ENCODE measurements at regions not wholly inside any gene's neighbourhood (a gene's known extent, or its start where the extent isn't known, plus 50 kb on each side); places are given as distances from the start of the nearest gene placed in this dataset.
"Not testable (repeated sequence)": the region's sequence is repeated elsewhere in the genome, so short reads cannot be mapped to it uniquely, and the experiment has no call there.

GRCh38 chr22:22346401-22347107 is 102.0 kb downstream of the VPREB1 start:
- no peak for DNase-seq

- no peak for DNase-seq
Measured at GRCh38 chr22:22348127-22348814, 103.7 kb downstream of the VPREB1 start.

- no peak for DNase-seq
Measured at GRCh38 chr22:22348815-22349454, 104.3 kb downstream of the VPREB1 start.

GRCh38 chr22:22349455-22349836 is 104.9 kb downstream of the VPREB1 start:
- DNase-seq, result no peak

GRCh38 chr22:22351366-22351765 is 106.8 kb downstream of the VPREB1 start:
- no peak for DNase-seq

GRCh38 chr22:22352371-22352999 is 107.9 kb downstream of the VPREB1 start:
- DNase-seq, result no peak

GRCh38 chr22:22355096-22355834 is 110.7 kb downstream of the VPREB1 start:
- DNase-seq, result no peak

- peak; percentile 63 for DNase-seq
Measured at GRCh38 chr22:22357024-22357883, 112.7 kb downstream of the VPREB1 start.

- no peak for DNase-seq
Measured at GRCh38 chr22:22358152-22358551, 113.6 kb downstream of the VPREB1 start.

GRCh38 chr22:22358686-22359085 is 114.1 kb downstream of the VPREB1 start:
- no peak for DNase-seq

- no peak for DNase-seq
Measured at GRCh38 chr22:22359465-22359864, 114.9 kb downstream of the VPREB1 start.

- DNase-seq, result no peak
Measured at GRCh38 chr22:22360014-22360413, 115.4 kb downstream of the VPREB1 start.

- DNase-seq, result no peak
Measured at GRCh38 chr22:22362311-22362710, 117.7 kb downstream of the VPREB1 start.

GRCh38 chr22:22362936-22363335 is 118.3 kb downstream of the VPREB1 start:
- DNase-seq, result no peak

- DNase-seq, result no peak
Measured at GRCh38 chr22:22364207-22364606, 119.6 kb downstream of the VPREB1 start.

- DNase-seq, result no peak
Measured at GRCh38 chr22:22366537-22366936, 122.0 kb downstream of the VPREB1 start.

- no peak for DNase-seq
Measured at GRCh38 chr22:22368516-22368915, 123.9 kb downstream of the VPREB1 start.

GRCh38 chr22:22369219-22369963 is 124.8 kb downstream of the VPREB1 start:
- not testable (repeated sequence) for DNase-seq

GRCh38 chr22:22369964-22370270 is 125.3 kb downstream of the VPREB1 start:
- no peak for DNase-seq

- DNase-seq, result no peak
Measured at GRCh38 chr22:22371031-22371541, 126.5 kb downstream of the VPREB1 start.

GRCh38 chr22:22372086-22372485 is 127.5 kb downstream of the VPREB1 start:
- DNase-seq, result no peak

Measured in CD4-positive, alpha-beta T cell treated with Interleukin-21 for 1 hour (primary cell).